HL-60 (cell line): ENCODE measurements at regions not wholly inside any gene's neighbourhood (a gene's known extent, or its start where the extent isn't known, plus 50 kb on each side); places are given as distances from the start of the nearest gene placed in this dataset.
"Not testable (repeated sequence)": the region's sequence is repeated elsewhere in the genome, so short reads cannot be mapped to it uniquely, and the experiment has no call there.

ENCODE experiments used
- DNase-seq, 2 experiments: peaks; one replicate each; pipeline ENCODE4 v3.0.0-alpha.2; 2010 to 2020; ENCODE audit warnings: low read depth in 1 of 2, low spot score in 1 of 2
- H3K27ac ChIP-seq: fragments of 250-450 bp; sonication (Bioruptor Pico); replicated peaks from 2 replicates; pipeline ENCODE4 v1.5.1; 2020; ENCODE audit warnings: mild to moderate bottlenecking, moderate library complexity
- H3K27me3 ChIP-seq: fragments of 250-450 bp; sonication (Bioruptor Pico); 2 replicates; pipeline ENCODE4 v1.5.1; 2021; ENCODE audit warnings: mild to moderate bottlenecking, moderate library complexity; ENCODE audit not compliant: insufficient read depth, poor library complexity, severe bottlenecking
- H3K4me3 ChIP-seq: replicated peaks from 2 replicates; pipeline ENCODE4 v1.5.1; 2011; ENCODE audit warnings: mild to moderate bottlenecking, control low read depth, low read length; ENCODE audit not compliant: insufficient read depth

- not testable (repeated sequence) for H3K4me3 ChIP-seq, DNase-seq, H3K27me3 ChIP-seq, H3K27ac ChIP-seq
These were observed 2912.5 kb downstream of the RPIA start for GRCh38 chr2:91603996-91604395.

GRCh38 chr2:91604629-91605028, 2913.2 kb downstream of the RPIA start:
- not testable (repeated sequence) for H3K27me3 ChIP-seq, H3K4me3 ChIP-seq, DNase-seq, H3K27ac ChIP-seq

- not testable (repeated sequence) for H3K27ac ChIP-seq, DNase-seq, H3K4me3 ChIP-seq, H3K27me3 ChIP-seq
These were observed 2932.3 kb downstream of the RPIA start for GRCh38 chr2:91623739-91624138.

GRCh38 chr2:91628471-91628870, 2937.0 kb downstream of the RPIA start:
- not testable (repeated sequence) for H3K27ac ChIP-seq, DNase-seq, H3K27me3 ChIP-seq, H3K4me3 ChIP-seq

GRCh38 chr2:91657193-91657592, 2965.7 kb downstream of the RPIA start:
- not testable (repeated sequence) for H3K27me3 ChIP-seq, H3K4me3 ChIP-seq, DNase-seq, H3K27ac ChIP-seq

- not testable (repeated sequence) for DNase-seq, H3K4me3 ChIP-seq
These were observed 2966.9 kb downstream of the RPIA start for GRCh38 chr2:91658336-91658735.

GRCh38 chr2:91659189-91659916, 2967.9 kb downstream of the RPIA start:
- H3K27ac ChIP-seq, H3K4me3 ChIP-seq, H3K27me3 ChIP-seq, DNase-seq: not testable (repeated sequence)

More at GRCh38 chr2:91658336-91658735, 2966.9 kb downstream of the RPIA start:
- not testable (repeated sequence) for H3K27ac ChIP-seq, H3K27me3 ChIP-seq

- H3K27ac ChIP-seq, DNase-seq, H3K27me3 ChIP-seq, H3K4me3 ChIP-seq: not testable (repeated sequence)
These were observed 2968.4 kb downstream of the RPIA start for GRCh38 chr2:91659917-91660275.

- not testable (repeated sequence) for H3K27ac ChIP-seq, DNase-seq, H3K27me3 ChIP-seq, H3K4me3 ChIP-seq
These were observed 2975.9 kb downstream of the RPIA start for GRCh38 chr2:91667341-91667740.

GRCh38 chr2:91685541-91685940, 2994.1 kb downstream of the RPIA start:
- not testable (repeated sequence) for H3K27me3 ChIP-seq, H3K4me3 ChIP-seq, H3K27ac ChIP-seq, DNase-seq

GRCh38 chr2:91686046-91686445, 2994.6 kb downstream of the RPIA start:
- H3K4me3 ChIP-seq, H3K27ac ChIP-seq, H3K27me3 ChIP-seq, DNase-seq: not testable (repeated sequence)
